HepG2 (cell line): ENCODE measurements at regions not wholly inside any gene's neighbourhood (a gene's known extent, or its start where the extent isn't known, plus 50 kb on each side); places are given as distances from the start of the nearest gene placed in this dataset.

Experiments
- ATAC-seq: fragments of 200-7000 bp; cut with Tn5 transposase; 3 replicates; pipeline ENCODE4 v1.9.1; 2020; ENCODE audit warnings: mild to moderate bottlenecking, moderate library complexity
- BruUV-seq: library from RNA; stranded (reverse); fragments of 400-500 nt; replicated peaks from 2 replicates; lab custom pipeline; 2021; lab: Mats Ljungman, UMichigan
- CTCF ChIA-PET: fragments of 300-600 bp; formaldehyde crosslinking; extraction: SDS; loops from one replicate; lab custom pipeline; 2021; ENCODE audit warnings: low total read pairs, inconsistent platforms, low intra/inter-chr PET ratio; lab: Yijun Ruan, JAX
- POLR2A ChIA-PET: fragments of 350-600 bp; sonication (Branson Sonifier 250); formaldehyde crosslinking; loops from one replicate; lab custom pipeline; 2020; ENCODE audit warnings: antibody characterized with exemption, inconsistent platforms; lab: Yijun Ruan, JAX
- DNase-seq: peaks from one replicate; pipeline ENCODE4 v3.0.0-alpha.2; 2015; ENCODE audit warnings: low spot score
- FAIRE-seq: peaks from 3 replicates; lab custom pipeline; 2011; peaks lifted over from hg19 to GRCh38; lab: Jason Lieb, UNC
- H2AFZ ChIP-seq: one replicate; pipeline ENCODE4 v1.6.1; 2011; ENCODE audit warnings: low read length, inconsistent platforms
- H3K27ac ChIP-seq: fragments of 300-600 bp; 3 replicates; pipeline ENCODE4 v1.8.0; 2011; ENCODE audit warnings: mixed run types, mild to moderate bottlenecking, mixed read lengths, low read length, inconsistent platforms; ENCODE audit not compliant: insufficient read depth; ENCODE audit errors: extremely low read length
- H3K27me3 ChIP-seq, 2 experiments: fragments of 200-600 bp in 1 of 2; 2 replicates in 1 of 2; 3 replicates in 1 of 2; pipeline versions ENCODE4 v1.6.0 to v1.8.0; 2011; ENCODE audit warnings: low read length in 2 of 2, mild to moderate bottlenecking in 2 of 2, moderate library complexity in 2 of 2, inconsistent platforms in 1 of 2; ENCODE audit not compliant: insufficient read depth in 2 of 2, control insufficient read depth in 1 of 2
- H3K36me3 ChIP-seq, 2 experiments: fragments of 200-600 bp in 1 of 2; replicated peaks in 1 of 2; 2 replicates in 1 of 2; 3 replicates in 1 of 2; pipeline versions ENCODE4 v1.5.1 to v1.8.0; 2011; ENCODE audit warnings: low read length in 2 of 2, inconsistent platforms in 1 of 2; ENCODE audit not compliant: insufficient read depth in 2 of 2, control insufficient read depth in 1 of 2
- H3K4me1 ChIP-seq: 2 replicates; pipeline ENCODE4 v1.5.1; 2012; ENCODE audit warnings: low read length, inconsistent platforms; ENCODE audit not compliant: insufficient read depth
- H3K4me2 ChIP-seq: 2 replicates; pipeline ENCODE4 v1.6.0; 2011; ENCODE audit warnings: low read depth, low read length, inconsistent platforms
- H3K4me3 ChIP-seq, 3 experiments: fragments of 200-600 bp in 1 of 3; sonication (generic), shearing (Covaris generic) in 1 of 3; replicated peaks in 1 of 3; 2 replicates each; pipeline ENCODE4 v1.5.1; 2011 to 2016; ENCODE audit warnings: low read length in 3 of 3, inconsistent platforms in 2 of 3, low read depth in 2 of 3, mild to moderate bottlenecking in 2 of 3, control low read depth in 1 of 3, mixed read lengths in 1 of 3; ENCODE audit not compliant: insufficient read depth in 1 of 3
- H3K79me2 ChIP-seq: one replicate; pipeline ENCODE4 v1.6.1; 2011; ENCODE audit warnings: low read length, inconsistent platforms; ENCODE audit not compliant: insufficient read depth
- H3K9ac ChIP-seq: 2 replicates; pipeline ENCODE4 v1.6.0; 2011; ENCODE audit warnings: mild to moderate bottlenecking, low read depth, low read length, inconsistent platforms; ENCODE audit not compliant: insufficient read depth
- H3K9me3 ChIP-seq: 2 replicates; pipeline ENCODE4 v1.5.1; 2012; ENCODE audit warnings: mild to moderate bottlenecking, low read length
- H4K20me1 ChIP-seq: 2 replicates; pipeline ENCODE4 v1.6.0; 2011; ENCODE audit warnings: inconsistent platforms, mild to moderate bottlenecking, low read length, moderate library complexity; ENCODE audit not compliant: insufficient read depth
- HNRNPUL1 ChIP-seq: fragments of 200-400 bp; formaldehyde crosslinking; IDR thresholded peaks from 2 replicates; pipeline ENCODE4 v1.6.1; 2017; ENCODE audit warnings: low read depth, mild to moderate bottlenecking, low read length, moderate library complexity
- MAZ ChIP-seq, 2 experiments: sonication (generic) in 1 of 2; formaldehyde crosslinking in 1 of 2; IDR thresholded peaks; 2 replicates each; pipeline versions ENCODE4 v1.5.0 to v1.6.1; 2012 to 2020; ENCODE audit warnings: low read depth in 2 of 2, mild to moderate bottlenecking in 2 of 2, borderline replicate concordance in 1 of 2, improper control_type of control experiment in 1 of 2, low read length in 1 of 2, missing genetic modification reagents in 1 of 2, moderate library complexity in 1 of 2
- PHB2 ChIP-seq: fragments of 450-650 bp; IDR thresholded peaks from 2 replicates; pipeline ENCODE4 v1.6.1; 2018; ENCODE audit not compliant: partially characterized antibody
- SMARCC2 ChIP-seq: fragments of 450-650 bp; IDR thresholded peaks from 2 replicates; pipeline ENCODE4 v1.6.1; 2017; ENCODE audit warnings: antibody characterized with exemption, mild to moderate bottlenecking
- STAT5B ChIP-seq: sonication (generic); formaldehyde crosslinking; IDR thresholded peaks from 2 replicates; pipeline ENCODE4 v1.4.0; 2020; ENCODE audit warnings: missing genetic modification reagents
- TOPORS ChIP-seq: sonication (generic); formaldehyde crosslinking; IDR thresholded peaks from 2 replicates; pipeline ENCODE4 v1.8.0; 2023; ENCODE audit warnings: mild to moderate bottlenecking, missing genetic modification reagents
- ZMYM4 ChIP-seq: sonication (generic); formaldehyde crosslinking; IDR thresholded peaks from 2 replicates; pipeline ENCODE4 v1.8.1; 2023; ENCODE audit warnings: mild to moderate bottlenecking, missing genetic modification reagents
- ZNF562 ChIP-seq: sonication (generic); formaldehyde crosslinking; IDR thresholded peaks from 2 replicates; pipeline ENCODE4 v1.8.0; 2022; ENCODE audit warnings: missing genetic modification reagents, borderline replicate concordance
- ZNF660 ChIP-seq: sonication (generic); formaldehyde crosslinking; IDR thresholded peaks from 2 replicates; pipeline ENCODE4 v1.5.1; 2020; ENCODE audit warnings: mild to moderate bottlenecking, low read depth, missing genetic modification reagents, borderline replicate concordance
- WGBS: methylation state at CpG from one replicate; pipeline ENCODE4 v1.1.6; 2017; ENCODE audit warnings: low lambda C conversion rate; 5-methylcytosine and 5-hydroxymethylcytosine counted together
- in situ Hi-C: cut with HindIII; loops from 2 replicates; pipeline ENCODE4 v1.10.0; 2017; ENCODE audit warnings: low pct_unique_long_range_greater_than_20kb; ENCODE audit not compliant: extremely low pct_ligation_motif_present
- intact Hi-C: fragments of 100-400 bp; cut with micrococcal nuclease; formaldehyde crosslinking; loops from one replicate; pipeline ENCODE4 v1.10.0; 2022; ENCODE audit not compliant: unreplicated experiment
- TF ChIP-seq, protein P1 (sequence below): sonication (generic); formaldehyde crosslinking; IDR thresholded peaks from 2 replicates; pipeline ENCODE4 v1.5.1; 2020; ENCODE audit warnings: missing genetic modification reagents, mild to moderate bottlenecking, borderline replicate concordance

DNA sequence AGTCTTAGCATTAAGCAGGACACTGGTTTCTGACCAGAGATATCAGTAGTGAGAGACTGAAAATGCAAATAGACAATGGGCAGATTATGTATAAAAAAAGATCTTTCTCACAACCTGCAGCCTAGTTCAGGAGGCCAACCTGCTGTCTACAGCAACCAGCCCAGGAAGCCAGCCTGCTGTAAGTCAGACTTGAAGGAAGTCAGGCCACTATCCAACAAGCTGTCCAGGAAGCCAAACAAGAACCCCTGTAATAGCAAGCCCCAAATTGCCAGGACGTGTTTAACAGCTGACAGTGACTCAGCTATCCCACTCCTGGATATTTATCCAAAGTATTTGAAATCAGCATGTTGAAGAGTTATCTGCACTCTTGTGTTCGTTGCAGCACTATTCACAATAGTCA, 121.8 kb upstream of the SPIN1 start:
- no peaks in the 10 kb centered on the region for H3K27me3 ChIP-seq
- H3K27ac ChIP-seq, result no peak overlapping the region
- FAIRE-seq, result no peak
- H3K9me3 ChIP-seq, result no peaks in the 10 kb centered on the region
- DNase-seq, result no peak
- POLR2A ChIA-PET, result no interaction called here
- CTCF ChIA-PET, result no interaction called here
- intact Hi-C loops, result no loop called here
- no peaks in the 10 kb centered on the region for H3K79me2 ChIP-seq
- no peak for ATAC-seq
- in situ Hi-C loops, result no loop called here
- H3K4me1 ChIP-seq, result no peaks in the 10 kb centered on the region
- WGBS, result 7% methylated on average over 2 of the region's 2 CpGs
- TF ChIP-seq SMARCC2, result no peak
- TF ChIP-seq, protein P1, sequence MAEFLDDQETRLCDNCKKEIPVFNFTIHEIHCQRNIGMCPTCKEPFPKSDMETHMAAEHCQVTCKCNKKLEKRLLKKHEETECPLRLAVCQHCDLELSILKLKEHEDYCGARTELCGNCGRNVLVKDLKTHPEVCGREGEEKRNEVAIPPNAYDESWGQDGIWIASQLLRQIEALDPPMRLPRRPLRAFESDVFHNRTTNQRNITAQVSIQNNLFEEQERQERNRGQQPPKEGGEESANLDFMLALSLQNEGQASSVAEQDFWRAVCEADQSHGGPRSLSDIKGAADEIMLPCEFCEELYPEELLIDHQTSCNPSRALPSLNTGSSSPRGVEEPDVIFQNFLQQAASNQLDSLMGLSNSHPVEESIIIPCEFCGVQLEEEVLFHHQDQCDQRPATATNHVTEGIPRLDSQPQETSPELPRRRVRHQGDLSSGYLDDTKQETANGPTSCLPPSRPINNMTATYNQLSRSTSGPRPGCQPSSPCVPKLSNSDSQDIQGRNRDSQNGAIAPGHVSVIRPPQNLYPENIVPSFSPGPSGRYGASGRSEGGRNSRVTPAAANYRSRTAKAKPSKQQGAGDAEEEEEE, result no peak
- TF ChIP-seq HNRNPUL1, result no peak
- no peak for TF ChIP-seq MAZ (IDR thresholded peaks at IDR 0.05; ENCODE audit: borderline replicate concordance, low read depth, low read length)
- TF ChIP-seq MAZ (CRISPR knock-in tag; IDR thresholded peaks at IDR 0.05; ENCODE audit: low read depth), result no peak
- TF ChIP-seq TOPORS (CRISPR knock-in tag), result no peak
- TF ChIP-seq STAT5B, result no peak
- no peak for TF ChIP-seq ZMYM4 (CRISPR knock-in tag)
- no peak for TF ChIP-seq ZNF660 (CRISPR knock-in tag)
- TF ChIP-seq ZNF562 (CRISPR knock-in tag), result no peak
- no peak for TF ChIP-seq PHB2
- TF ChIP-seq, all 625 proteins: peak for 0
- no TSS peak for BruUV-seq
- H3K4me2 ChIP-seq, result no peak overlapping the region
- no peak overlapping the region for H3K4me3 ChIP-seq
- H3K36me3 ChIP-seq, result no peaks in the 10 kb centered on the region
- no peak overlapping the region for H3K9ac ChIP-seq
- no peak overlapping the region for H2AFZ ChIP-seq
- no peaks in the 10 kb centered on the region for H4K20me1 ChIP-seq
